GM12878 (cell line): ENCODE measurements at regions not wholly inside any gene's neighbourhood (a gene's known extent, or its start where the extent isn't known, plus 50 kb on each side); places are given as distances from the start of the nearest gene placed in this dataset.

Experiments used
- ATAC-seq: fragments of 200-7000 bp; cut with Tn5 transposase; 3 replicates; pipeline ENCODE4 v1.9.1; 2020; ENCODE audit warnings: mild to moderate bottlenecking, moderate library complexity
- BruUV-seq: library from RNA; stranded (reverse); fragments of 400-500 nt; replicated peaks from 2 replicates; lab custom pipeline; 2021; lab: Mats Ljungman, UMichigan
- CTCF ChIA-PET: fragments of 300-600 bp; sonication (Branson Sonifier 250); formaldehyde crosslinking; extraction: SDS; loops from one replicate; lab custom pipeline; 2021; ENCODE audit warnings: inconsistent platforms; lab: Yijun Ruan, JAX
- POLR2A ChIA-PET: fragments of 350-600 bp; formaldehyde crosslinking; extraction: SDS; loops from one replicate; lab custom pipeline; 2021; ENCODE audit warnings: inconsistent platforms; lab: Charles Lee
- RAD21 ChIA-PET: fragments of 300-600 bp; sonication (Branson Sonifier 250); formaldehyde crosslinking; loops from one replicate; lab custom pipeline; 2023; ENCODE audit warnings: antibody characterized with exemption; ENCODE audit not compliant: unreplicated experiment; lab: Charles Lee
- SMC1A ChIA-PET: fragments of 300-600 bp; sonication (Branson Sonifier 250); formaldehyde crosslinking; loops from one replicate; lab custom pipeline; 2023; ENCODE audit not compliant: unreplicated experiment, uncharacterized antibody; lab: Charles Lee
- DNase-seq: peaks from one replicate; pipeline ENCODE4 v3.0.0-alpha.2; 2011; ENCODE audit warnings: low read depth, low spot score
- FAIRE-seq: peaks from 3 replicates; lab custom pipeline; 2011; peaks lifted over from hg19 to GRCh38; lab: Jason Lieb, UNC
- H2AFZ ChIP-seq: 2 replicates; pipeline ENCODE4 v1.6.0; 2011; ENCODE audit warnings: low read depth, low read length, control low read depth; ENCODE audit not compliant: control insufficient read depth
- H3K27ac ChIP-seq: 2 replicates; pipeline ENCODE4 v1.5.1; 2011; ENCODE audit warnings: control low read depth; ENCODE audit not compliant: control insufficient read depth, insufficient read depth
- H3K27me3 ChIP-seq, 2 experiments: replicated peaks in 1 of 2; 2 replicates each; pipeline versions ENCODE4 v1.6.0 to v1.6.1; 2011; ENCODE audit warnings: low read length in 1 of 2; ENCODE audit not compliant: control insufficient read depth in 2 of 2, insufficient read depth in 2 of 2
- H3K36me3 ChIP-seq, 2 experiments: 2 replicates each; pipeline ENCODE4 v1.5.1; 2011; ENCODE audit warnings: low read length in 1 of 2; ENCODE audit not compliant: control insufficient read depth in 2 of 2, insufficient read depth in 2 of 2
- H3K4me1 ChIP-seq: 2 replicates; pipeline ENCODE4 v1.6.1; 2011; ENCODE audit warnings: mild to moderate bottlenecking, low read length, moderate library complexity, mixed read lengths; ENCODE audit not compliant: control insufficient read depth, insufficient read depth
- H3K4me2 ChIP-seq: 2 replicates; pipeline ENCODE4 v1.6.0; 2011; ENCODE audit warnings: control low read depth; ENCODE audit not compliant: control insufficient read depth, insufficient read depth
- H3K4me3 ChIP-seq: fragments of 200-600 bp; sonication (generic); 2 replicates; pipeline ENCODE4 v1.5.1; 2016
- H3K79me2 ChIP-seq: 2 replicates; pipeline ENCODE4 v1.6.0; 2011; ENCODE audit warnings: low read length; ENCODE audit not compliant: control insufficient read depth, insufficient read depth
- H3K9ac ChIP-seq: 2 replicates; pipeline ENCODE4 v1.8.0; 2011; ENCODE audit warnings: low read length, control low read depth, mixed read lengths; ENCODE audit not compliant: control insufficient read depth, insufficient read depth
- H3K9me3 ChIP-seq: replicated peaks from 3 replicates; pipeline ENCODE4 v1.5.1; 2011; ENCODE audit warnings: mild to moderate bottlenecking, low read length; ENCODE audit not compliant: control insufficient read depth, insufficient read depth
- H4K20me1 ChIP-seq: 2 replicates; pipeline ENCODE4 v1.6.0; 2011; ENCODE audit not compliant: control insufficient read depth, insufficient read depth
- BMI1 ChIP-seq: fragments of 450-650 bp; IDR thresholded peaks from 2 replicates; pipeline ENCODE4 v1.6.1; 2016; ENCODE audit warnings: mild to moderate bottlenecking, moderate library complexity, borderline replicate concordance
- CHD2 ChIP-seq: IDR thresholded peaks from 2 replicates; pipeline ENCODE4 v1.6.1; 2011; ENCODE audit warnings: low read depth, low read length, improper control_type of control experiment, borderline replicate concordance
- ESRRA ChIP-seq: IDR thresholded peaks from 2 replicates; pipeline ENCODE4 v1.6.1; 2012; ENCODE audit warnings: mild to moderate bottlenecking, low read length, improper control_type of control experiment
- NFYB ChIP-seq: IDR thresholded peaks from 2 replicates; pipeline ENCODE4 v1.6.1; 2011; ENCODE audit warnings: low read depth, mild to moderate bottlenecking, low read length, improper control_type of control experiment, moderate library complexity; ENCODE audit not compliant: insufficient read depth
- NR2C1 ChIP-seq: fragments of 450-650 bp; IDR thresholded peaks from 2 replicates; pipeline ENCODE4 v1.6.1; 2017; ENCODE audit warnings: antibody characterized with exemption, mild to moderate bottlenecking, moderate library complexity
- NR2F1 ChIP-seq: fragments of 450-650 bp; conservative IDR thresholded peaks from 2 replicates; pipeline ENCODE4 v1.6.1; 2017; ENCODE audit warnings: mild to moderate bottlenecking
- TCF12 ChIP-seq: IDR thresholded peaks from 2 replicates; pipeline ENCODE4 v1.6.1; 2011; ENCODE audit warnings: low read depth, mild to moderate bottlenecking, low read length
- WGBS: methylation state at CpG from one replicate; pipeline ENCODE4 v1.1.6; 2016; ENCODE audit warnings: low lambda C conversion rate; ENCODE audit not compliant: insufficient replicate concordance, insufficient coverage; ENCODE audit errors: missing lambda C conversion rate; 5-methylcytosine and 5-hydroxymethylcytosine counted together
- in situ Hi-C: fragments of 300-500 bp; cut with MboI; formaldehyde crosslinking; loops from 9 replicates; pipeline ENCODE4 v1.14.3; 2018; ENCODE audit warnings: mixed read lengths
- intact Hi-C: fragments of 100-400 bp; cut with micrococcal nuclease; formaldehyde crosslinking; loops from one replicate; pipeline ENCODE4 v1.14.2; 2022; ENCODE audit not compliant: unreplicated experiment
- TF ChIP-seq, protein P1 (sequence below): fragments of 450-650 bp; IDR thresholded peaks from 2 replicates; pipeline ENCODE4 v1.6.1; 2017; ENCODE audit warnings: mild to moderate bottlenecking
- TF ChIP-seq, protein P2 (sequence below): IDR thresholded peaks from 2 replicates; pipeline ENCODE4 v1.6.1; 2012; ENCODE audit warnings: low read depth, low read length, improper control_type of control experiment
- TF ChIP-seq, protein P3 (sequence below): IDR thresholded peaks from 2 replicates; pipeline ENCODE4 v1.6.1; 2012; ENCODE audit warnings: mild to moderate bottlenecking, low read depth, low read length
- TF ChIP-seq, protein P4 (sequence below): IDR thresholded peaks from 2 replicates; pipeline ENCODE4 v1.6.1; 2011; ENCODE audit warnings: mild to moderate bottlenecking, low read depth, low read length, moderate library complexity; ENCODE audit not compliant: insufficient replicate concordance

DNA sequence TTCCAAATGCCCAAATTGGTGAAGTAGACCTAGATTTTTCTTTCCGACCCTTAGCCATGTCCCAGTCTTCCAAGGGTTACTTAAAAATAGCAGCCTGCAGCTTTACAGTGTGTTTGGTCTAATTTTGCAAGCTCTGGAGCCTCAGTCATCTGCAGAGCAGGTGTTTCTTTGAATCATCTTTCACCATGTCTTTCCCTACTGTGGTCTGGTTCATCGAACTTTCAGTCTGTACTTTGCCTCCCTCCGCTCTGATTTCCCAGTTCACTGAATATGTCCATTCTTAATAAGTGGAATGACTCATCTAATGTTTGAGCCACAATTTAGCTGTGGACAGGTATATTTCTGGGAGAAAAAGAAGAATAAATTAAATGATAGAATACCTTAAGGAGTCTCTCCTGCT is 1060.7 kb downstream of the EFNA5 start (continued):
- TF ChIP-seq, protein P1, sequence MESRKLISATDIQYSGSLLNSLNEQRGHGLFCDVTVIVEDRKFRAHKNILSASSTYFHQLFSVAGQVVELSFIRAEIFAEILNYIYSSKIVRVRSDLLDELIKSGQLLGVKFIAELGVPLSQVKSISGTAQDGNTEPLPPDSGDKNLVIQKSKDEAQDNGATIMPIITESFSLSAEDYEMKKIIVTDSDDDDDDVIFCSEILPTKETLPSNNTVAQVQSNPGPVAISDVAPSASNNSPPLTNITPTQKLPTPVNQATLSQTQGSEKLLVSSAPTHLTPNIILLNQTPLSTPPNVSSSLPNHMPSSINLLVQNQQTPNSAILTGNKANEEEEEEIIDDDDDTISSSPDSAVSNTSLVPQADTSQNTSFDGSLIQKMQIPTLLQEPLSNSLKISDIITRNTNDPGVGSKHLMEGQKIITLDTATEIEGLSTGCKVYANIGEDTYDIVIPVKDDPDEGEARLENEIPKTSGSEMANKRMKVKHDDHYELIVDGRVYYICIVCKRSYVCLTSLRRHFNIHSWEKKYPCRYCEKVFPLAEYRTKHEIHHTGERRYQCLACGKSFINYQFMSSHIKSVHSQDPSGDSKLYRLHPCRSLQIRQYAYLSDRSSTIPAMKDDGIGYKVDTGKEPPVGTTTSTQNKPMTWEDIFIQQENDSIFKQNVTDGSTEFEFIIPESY, result no peak
- TF ChIP-seq, protein P2, sequence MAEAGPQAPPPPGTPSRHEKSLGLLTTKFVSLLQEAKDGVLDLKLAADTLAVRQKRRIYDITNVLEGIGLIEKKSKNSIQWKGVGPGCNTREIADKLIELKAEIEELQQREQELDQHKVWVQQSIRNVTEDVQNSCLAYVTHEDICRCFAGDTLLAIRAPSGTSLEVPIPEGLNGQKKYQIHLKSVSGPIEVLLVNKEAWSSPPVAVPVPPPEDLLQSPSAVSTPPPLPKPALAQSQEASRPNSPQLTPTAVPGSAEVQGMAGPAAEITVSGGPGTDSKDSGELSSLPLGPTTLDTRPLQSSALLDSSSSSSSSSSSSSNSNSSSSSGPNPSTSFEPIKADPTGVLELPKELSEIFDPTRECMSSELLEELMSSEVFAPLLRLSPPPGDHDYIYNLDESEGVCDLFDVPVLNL, result no peak
- no peak for TF ChIP-seq BMI1
- TF ChIP-seq, protein P3, sequence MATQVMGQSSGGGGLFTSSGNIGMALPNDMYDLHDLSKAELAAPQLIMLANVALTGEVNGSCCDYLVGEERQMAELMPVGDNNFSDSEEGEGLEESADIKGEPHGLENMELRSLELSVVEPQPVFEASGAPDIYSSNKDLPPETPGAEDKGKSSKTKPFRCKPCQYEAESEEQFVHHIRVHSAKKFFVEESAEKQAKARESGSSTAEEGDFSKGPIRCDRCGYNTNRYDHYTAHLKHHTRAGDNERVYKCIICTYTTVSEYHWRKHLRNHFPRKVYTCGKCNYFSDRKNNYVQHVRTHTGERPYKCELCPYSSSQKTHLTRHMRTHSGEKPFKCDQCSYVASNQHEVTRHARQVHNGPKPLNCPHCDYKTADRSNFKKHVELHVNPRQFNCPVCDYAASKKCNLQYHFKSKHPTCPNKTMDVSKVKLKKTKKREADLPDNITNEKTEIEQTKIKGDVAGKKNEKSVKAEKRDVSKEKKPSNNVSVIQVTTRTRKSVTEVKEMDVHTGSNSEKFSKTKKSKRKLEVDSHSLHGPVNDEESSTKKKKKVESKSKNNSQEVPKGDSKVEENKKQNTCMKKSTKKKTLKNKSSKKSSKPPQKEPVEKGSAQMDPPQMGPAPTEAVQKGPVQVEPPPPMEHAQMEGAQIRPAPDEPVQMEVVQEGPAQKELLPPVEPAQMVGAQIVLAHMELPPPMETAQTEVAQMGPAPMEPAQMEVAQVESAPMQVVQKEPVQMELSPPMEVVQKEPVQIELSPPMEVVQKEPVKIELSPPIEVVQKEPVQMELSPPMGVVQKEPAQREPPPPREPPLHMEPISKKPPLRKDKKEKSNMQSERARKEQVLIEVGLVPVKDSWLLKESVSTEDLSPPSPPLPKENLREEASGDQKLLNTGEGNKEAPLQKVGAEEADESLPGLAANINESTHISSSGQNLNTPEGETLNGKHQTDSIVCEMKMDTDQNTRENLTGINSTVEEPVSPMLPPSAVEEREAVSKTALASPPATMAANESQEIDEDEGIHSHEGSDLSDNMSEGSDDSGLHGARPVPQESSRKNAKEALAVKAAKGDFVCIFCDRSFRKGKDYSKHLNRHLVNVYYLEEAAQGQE, result no peak

DNA sequence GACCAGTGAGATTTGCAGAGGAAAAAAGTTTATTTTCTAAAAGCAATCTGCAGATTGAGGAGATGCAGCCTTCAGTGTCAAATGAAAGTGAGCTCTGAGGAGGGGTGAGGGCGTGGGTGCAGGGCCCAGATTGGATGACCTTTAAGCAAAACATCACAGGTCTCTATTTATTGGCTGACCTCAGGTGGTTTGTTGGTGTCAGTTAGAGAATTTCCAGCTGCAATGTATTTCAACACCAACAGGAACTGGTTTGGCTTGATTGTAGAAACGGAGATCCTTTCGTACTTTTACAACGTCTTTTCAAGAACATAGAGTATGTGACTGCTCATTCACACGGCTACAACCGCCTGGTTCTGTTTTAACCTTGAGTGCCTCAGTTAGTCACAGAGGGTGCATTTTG is 1069.1 kb downstream of the EFNA5 start:
- ChIA-PET CTCF (interaction anchor here (0.7 to 1.5 kb wide), 4 partner anchors 9 to 144 kb away, joined by 3 to 4 read pairs (median 4); no protein-coding TSS in a partner anchor), RAD21 (no interaction called here)
- peak; percentile 74 for TF ChIP-seq NFYB
- TF ChIP-seq CHD2, result peak; percentile 43; the same call in 1 of the 2 replicates
- TF ChIP-seq ESRRA, result no peak
- TF ChIP-seq, protein P4, sequence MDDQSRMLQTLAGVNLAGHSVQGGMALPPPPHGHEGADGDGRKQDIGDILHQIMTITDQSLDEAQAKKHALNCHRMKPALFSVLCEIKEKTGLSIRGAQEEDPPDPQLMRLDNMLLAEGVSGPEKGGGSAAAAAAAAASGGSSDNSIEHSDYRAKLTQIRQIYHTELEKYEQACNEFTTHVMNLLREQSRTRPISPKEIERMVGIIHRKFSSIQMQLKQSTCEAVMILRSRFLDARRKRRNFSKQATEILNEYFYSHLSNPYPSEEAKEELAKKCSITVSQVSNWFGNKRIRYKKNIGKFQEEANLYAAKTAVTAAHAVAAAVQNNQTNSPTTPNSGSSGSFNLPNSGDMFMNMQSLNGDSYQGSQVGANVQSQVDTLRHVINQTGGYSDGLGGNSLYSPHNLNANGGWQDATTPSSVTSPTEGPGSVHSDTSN, result peak; percentile 66
- TF ChIP-seq TCF12, result peak; percentile 72; the same call in 1 of the 2 replicates
- peak; percentile 71 for TF ChIP-seq NR2C1
- TF ChIP-seq NR2F1, result peak; percentile 78

More for the DNA sequence above, 1069.1 kb downstream of the EFNA5 start:
- Histone ChIP-seq H3K27ac (peak overlapping the region; percentile 65), H3K36me3 (no peaks in the 10 kb centered on the region), H4K20me1 (no peaks in the 10 kb centered on the region), H3K4me1 (no peaks in the 10 kb centered on the region; the same call in 1 of the 2 replicates), H3K9ac (no peak overlapping the region), H3K9me3 (no peaks in the 10 kb centered on the region; the same call in 2 of the 3 replicates), H3K4me2 (peak overlapping the region; percentile 48), H3K27me3 (no peaks in the 10 kb centered on the region), H2AFZ (peak overlapping the region; percentile 60), H3K4me3 (no peak overlapping the region), H3K79me2 (no peaks in the 10 kb centered on the region)
- intact Hi-C loops, result no loop called here
- ChIA-PET SMC1A (interaction anchor here (0.9 to 1.6 kb wide), 5 partner anchors 9 to 852 kb away, joined by 3 to 4 read pairs (median 3); no protein-coding TSS in a partner anchor), POLR2A (interaction anchor here (0.5 kb wide), 1 partner anchor 30 kb away, joined by 4 read pairs; no protein-coding TSS in a partner anchor)
- DNase-seq, result peak; percentile 48
- WGBS, result 36% methylated on average over 6 of the region's 6 CpGs
- in situ Hi-C loops, result no loop called here
- no TSS peak for BruUV-seq
- peak; percentile 97 for ATAC-seq
- FAIRE-seq, result peak; percentile 31
